B cell (primary cell): ENCODE measurements at regions not wholly inside any gene's neighbourhood (a gene's known extent, or its start where the extent isn't known, plus 50 kb on each side); places are given as distances from the start of the nearest gene placed in this dataset.

Experiments used
- ATAC-seq: fragments of 200-7000 bp; cut with Tn5 transposase; one replicate; pipeline ENCODE4 v1.10.0; 2021; ENCODE audit warnings: low read depth, mild to moderate bottlenecking, moderate number of reproducible peaks, moderate library complexity
- CTCF ChIA-PET: fragments of 350-600 bp; sonication (Branson Sonifier 250); formaldehyde crosslinking; loops from one replicate; lab custom pipeline; 2021; ENCODE audit warnings: antibody characterized with exemption, inconsistent platforms; lab: Charles Lee
- POLR2A ChIA-PET: fragments of 350-600 bp; sonication (Branson Sonifier 250); formaldehyde crosslinking; loops from one replicate; lab custom pipeline; 2021; ENCODE audit warnings: antibody characterized with exemption; lab: Charles Lee
- DNase-seq: peaks from one replicate; pipeline ENCODE4 v3.0.0; 2013
- H2AFZ ChIP-seq: 2 replicates; pipeline ENCODE4 v1.6.1; 2012; ENCODE audit warnings: mild to moderate bottlenecking, low read depth, low read length; ENCODE audit not compliant: insufficient read depth, poor library complexity, severe bottlenecking
- H3K27ac ChIP-seq, 2 donors: 1 replicate in 1 of 2; 2 replicates in 1 of 2; pipeline ENCODE4 v1.5.1; 2012 to 2013; ENCODE audit warnings: low read length in 2 of 2, mild to moderate bottlenecking in 2 of 2, moderate library complexity in 1 of 2
- H3K27me3 ChIP-seq, 4 experiments: fragments of 200-600 bp in 1 of 4; sonication (generic) in 1 of 4; replicated peaks in 1 of 4; 1 replicate in 2 of 4; 2 replicates in 2 of 4; pipeline versions ENCODE4 v1.6.1 to v1.7.0; 2013 to 2016; ENCODE audit warnings: low read length in 3 of 4, mild to moderate bottlenecking in 2 of 4, mixed read lengths in 1 of 4, moderate library complexity in 1 of 4; ENCODE audit not compliant: insufficient read depth in 4 of 4, control insufficient read depth in 3 of 4; ENCODE audit errors: control extremely low read depth in 1 of 4
- H3K36me3 ChIP-seq, 2 experiments: replicated peaks in 1 of 2; 1 replicate in 1 of 2; 2 replicates in 1 of 2; pipeline versions ENCODE4 v1.6.1 to v1.7.1; 2013; ENCODE audit warnings: low read length in 1 of 2; ENCODE audit not compliant: insufficient read depth in 2 of 2, control insufficient read depth in 1 of 2; ENCODE audit errors: control extremely low read depth in 1 of 2, extremely low read depth in 1 of 2
- H3K4me1 ChIP-seq, 2 donors: fragments of 200-600 bp in 1 of 2; sonication (generic) in 1 of 2; 1 replicate in 1 of 2; 2 replicates in 1 of 2; pipeline versions ENCODE4 v1.5.1 to v1.6.1; 2013 to 2017; ENCODE audit warnings: low read length in 2 of 2; ENCODE audit not compliant: control insufficient read depth in 2 of 2, insufficient read depth in 2 of 2
- H3K4me2 ChIP-seq: replicated peaks from 2 replicates; pipeline ENCODE3; 2012; ENCODE audit warnings: mild to moderate bottlenecking, low read depth, low read length; ENCODE audit not compliant: poor library complexity, severe bottlenecking
- H3K4me3 ChIP-seq, 5 experiments: fragments of 200-600 bp in 1 of 5; sonication (generic) in 1 of 5; 1 replicate in 3 of 5; 2 replicates in 2 of 5; pipeline versions ENCODE4 v1.5.1 to v1.7.0; 2011 to 2016; ENCODE audit warnings: low read length in 4 of 5, mild to moderate bottlenecking in 4 of 5, low read depth in 2 of 5, control low read depth in 1 of 5, moderate library complexity in 1 of 5; ENCODE audit not compliant: insufficient read depth in 1 of 5; ENCODE audit errors: control extremely low read depth in 1 of 5, extremely low read depth in 1 of 5
- H3K79me2 ChIP-seq: fragments of 200-600 bp; sonication (generic); one replicate; pipeline ENCODE4 v1.6.0; 2016; ENCODE audit warnings: low read length; ENCODE audit not compliant: control insufficient read depth, insufficient read depth
- H3K9ac ChIP-seq: fragments of 200-600 bp; sonication (generic); 2 replicates; pipeline ENCODE4 v1.6.1; 2017; ENCODE audit warnings: mild to moderate bottlenecking, low read length, moderate library complexity
- H3K9me3 ChIP-seq, 3 donors: one replicate each; pipeline versions ENCODE4 v1.6.1 to v1.7.1; 2013; ENCODE audit warnings: low read length in 2 of 3; ENCODE audit not compliant: control insufficient read depth in 2 of 3, insufficient read depth in 1 of 3; ENCODE audit errors: control extremely low read depth in 1 of 3
- H4K20me1 ChIP-seq: 2 replicates; pipeline ENCODE4 v1.6.0; 2012; ENCODE audit warnings: mild to moderate bottlenecking, low read length; ENCODE audit not compliant: insufficient read depth, control insufficient read depth, poor library complexity, severe bottlenecking
- H3K27ac Mint-ChIP-seq: one replicate; pipeline ENCODE4 v1.8.0; 2021; ENCODE audit warnings: mixed read lengths
- H3K27me3 Mint-ChIP-seq: one replicate; pipeline ENCODE4 v1.8.0; 2021; ENCODE audit warnings: mixed read lengths
- H3K4me1 Mint-ChIP-seq: one replicate; pipeline ENCODE4 v1.8.0; 2021; ENCODE audit warnings: mixed read lengths
- H3K4me3 Mint-ChIP-seq: one replicate; pipeline ENCODE4 v1.8.0; 2021; ENCODE audit warnings: mixed read lengths
- H3K9me3 Mint-ChIP-seq: one replicate; pipeline ENCODE4 v1.8.0; 2022; ENCODE audit warnings: mixed read lengths; ENCODE audit not compliant: insufficient read depth
- CTCF ChIP-seq: fragments of 200-600 bp; IDR thresholded peaks from one replicate; pipeline ENCODE4 v1.8.0; 2022; ENCODE audit warnings: antibody characterized with exemption, mild to moderate bottlenecking
- EZH2 ChIP-seq: IDR thresholded peaks from 2 replicates; pipeline ENCODE4 v1.6.1; 2012; ENCODE audit warnings: borderline replicate concordance, low read depth, mild to moderate bottlenecking, moderate library complexity, low read length; ENCODE audit not compliant: insufficient read depth, poor library complexity, severe bottlenecking
- WGBS: methylation state at CpG from one replicate; pipeline ENCODE4 v1.1.5; 2013; ENCODE audit warnings: missing lambda C conversion rate; ENCODE audit not compliant: insufficient coverage; 5-methylcytosine and 5-hydroxymethylcytosine counted together
- intact Hi-C: fragments of 100-400 bp; cut with micrococcal nuclease; formaldehyde crosslinking; loops from one replicate; pipeline ENCODE4 v1.10.0; 2022

- Histone ChIP-seq H4K20me1 (no peaks in the 10 kb centered on the region), H3K4me1 (no peaks in the 10 kb centered on the region), H3K79me2 (no peaks in the 10 kb centered on the region), H3K4me3 (no peak overlapping the region), H3K27me3 (no peaks in the 10 kb centered on the region), H3K36me3 (no peaks in the 10 kb centered on the region), H2AFZ (no peak overlapping the region), H3K9me3 (peaks cover 0 to 2% (median 0%) of the 10 kb centered on the region in 3 donors), H3K9ac (no peak overlapping the region), H3K27ac (no peak overlapping the region), H3K4me2 (no peak overlapping the region)
- Mint-ChIP-seq H3K9me3 (peaks cover 9% of the 10 kb centered on the region), H3K27ac (no peak overlapping the region), H3K27me3 (no peaks in the 10 kb centered on the region), H3K4me3 (no peak overlapping the region), H3K4me1 (no peaks in the 10 kb centered on the region)
- no CpG with 5 or more reads among the region's 1 CpG for WGBS
- intact Hi-C loops = no loop called here
- POLR2A ChIA-PET = no interaction called here
- no peak for TF ChIP-seq CTCF
- TF ChIP-seq EZH2 = no peak
- ATAC-seq = no peak
- CTCF ChIA-PET = no interaction called here
- no peak for DNase-seq
Measured at GRCh38 chr5:28493456-28493855, 1455.1 kb upstream of the CDH9 start.

- H3K9me3 Mint-ChIP-seq = peaks cover 7% of the 10 kb centered on the region
- H3K4me1 ChIP-seq = no peaks in the 10 kb centered on the region
- ATAC-seq (no peak), DNase-seq (no peak)
- H3K79me2 ChIP-seq = no peaks in the 10 kb centered on the region
- ChIA-PET POLR2A (no interaction called here), CTCF (no interaction called here)
- no peak overlapping the region for H3K27ac ChIP-seq
- no peaks in the 10 kb centered on the region for H4K20me1 ChIP-seq
- H3K27me3 ChIP-seq = no peaks in the 10 kb centered on the region
- TF ChIP-seq CTCF = no peak
- TF ChIP-seq EZH2 = no peak
- H3K9ac ChIP-seq = no peak overlapping the region
- no peak overlapping the region for H3K27ac Mint-ChIP-seq
- H3K4me3 ChIP-seq = no peak overlapping the region
- intact Hi-C loops = no loop called here
- peaks cover 0 to 2% (median 2%) of the 10 kb centered on the region in 3 donors for H3K9me3 ChIP-seq
- no peaks in the 10 kb centered on the region for H3K36me3 ChIP-seq
- no peak overlapping the region for H3K4me2 ChIP-seq
- no peaks in the 10 kb centered on the region for H3K27me3 Mint-ChIP-seq
- H3K4me3 Mint-ChIP-seq = no peak overlapping the region
- no peaks in the 10 kb centered on the region for H3K4me1 Mint-ChIP-seq
- no peak overlapping the region for H2AFZ ChIP-seq
- 83% methylated on average over 1 of the region's 2 CpGs for WGBS
Measured at GRCh38 chr5:28488752-28489151, 1450.4 kb upstream of the CDH9 start.
